ENCODE measurements at regions not wholly inside any gene's neighbourhood (a gene's known extent, or its start where the extent isn't known, plus 50 kb on each side); places are given as distances from the start of the nearest gene placed in this dataset.
"Not testable (repeated sequence)": the region's sequence is repeated elsewhere in the genome, so short reads cannot be mapped to it uniquely, and the experiment has no call there.

DNA sequence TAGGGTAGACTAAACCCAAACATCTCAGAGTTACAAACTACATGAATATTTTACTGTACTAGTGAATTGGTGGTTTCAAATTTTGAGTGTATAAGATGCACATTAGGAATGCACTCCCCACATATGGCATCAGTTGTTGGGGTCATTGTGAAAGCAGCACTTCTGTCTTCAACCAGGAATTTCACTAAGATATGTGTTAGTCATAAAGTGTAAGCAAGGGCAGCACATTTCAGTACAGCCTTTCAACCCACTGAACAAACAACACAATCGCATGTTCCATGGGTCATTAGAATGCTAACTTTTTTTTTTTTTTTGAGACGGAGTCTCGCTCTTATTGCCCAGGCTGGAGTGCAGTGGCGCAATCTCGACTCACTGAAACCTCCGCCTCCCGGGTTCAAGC is 164.1 kb upstream of the MAP2 start:
- DNase-seq = no peak
- H3K27me3 Mint-ChIP-seq (ENCODE audit: unreplicated experiment) = no peaks in the 10 kb centered on the region
- peaks cover 6% of the 10 kb centered on the region for H3K36me3 Mint-ChIP-seq (ENCODE audit: unreplicated experiment)
- no peak overlapping the region for H3K27ac Mint-ChIP-seq (ENCODE audit: unreplicated experiment)
- no peak for TF ChIP-seq CTCF (IDR thresholded peaks at IDR 0.05; ENCODE audit: partially characterized antibody, unreplicated experiment)
- no peaks in the 10 kb centered on the region for H3K4me1 Mint-ChIP-seq (ENCODE audit: low read depth, unreplicated experiment)
- no peak overlapping the region for H3K4me3 Mint-ChIP-seq (ENCODE audit: unreplicated experiment)
- no peaks in the 10 kb centered on the region for H3K9me3 Mint-ChIP-seq (ENCODE audit: unreplicated experiment)

DNA sequence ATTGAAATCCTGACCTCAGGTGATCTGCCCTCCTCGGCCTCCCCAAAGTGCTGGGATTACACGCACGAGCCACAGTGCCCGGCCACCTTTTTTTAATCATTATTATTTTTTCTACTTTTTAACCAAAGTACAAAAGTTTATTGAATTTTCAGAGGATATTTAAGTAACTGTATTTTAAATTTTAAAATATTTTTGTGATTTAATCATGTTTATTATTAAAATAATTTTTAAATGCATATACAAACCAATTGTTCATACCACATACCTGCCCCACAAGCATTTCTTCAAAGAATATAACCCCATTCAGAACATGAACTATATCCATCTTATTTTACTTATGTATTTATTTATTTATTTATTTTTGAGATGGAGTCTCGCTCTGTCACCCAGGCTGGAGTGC is 163.6 kb upstream of the MAP2 start:
- Mint-ChIP-seq H3K9me3 (ENCODE audit: unreplicated experiment) (peaks cover 2% of the 10 kb centered on the region), H3K27ac (ENCODE audit: unreplicated experiment) (no peak overlapping the region), H3K4me1 (ENCODE audit: low read depth, unreplicated experiment) (no peaks in the 10 kb centered on the region), H3K27me3 (ENCODE audit: unreplicated experiment) (no peaks in the 10 kb centered on the region), H3K4me3 (ENCODE audit: unreplicated experiment) (no peak overlapping the region), H3K36me3 (ENCODE audit: unreplicated experiment) (peaks cover 6% of the 10 kb centered on the region)
- DNase-seq = no peak
- no peak for TF ChIP-seq CTCF (IDR thresholded peaks at IDR 0.05; ENCODE audit: partially characterized antibody, unreplicated experiment)

GRCh38 chr2:209261366-209262053 is 162.3 kb upstream of the MAP2 start:
- not testable (repeated sequence) for H3K9me3 Mint-ChIP-seq (ENCODE audit: unreplicated experiment); H3K4me1 Mint-ChIP-seq (ENCODE audit: low read depth, unreplicated experiment); DNase-seq; H3K27ac Mint-ChIP-seq (ENCODE audit: unreplicated experiment); H3K27me3 Mint-ChIP-seq (ENCODE audit: unreplicated experiment); H3K4me3 Mint-ChIP-seq (ENCODE audit: unreplicated experiment); H3K36me3 Mint-ChIP-seq (ENCODE audit: unreplicated experiment)

DNA sequence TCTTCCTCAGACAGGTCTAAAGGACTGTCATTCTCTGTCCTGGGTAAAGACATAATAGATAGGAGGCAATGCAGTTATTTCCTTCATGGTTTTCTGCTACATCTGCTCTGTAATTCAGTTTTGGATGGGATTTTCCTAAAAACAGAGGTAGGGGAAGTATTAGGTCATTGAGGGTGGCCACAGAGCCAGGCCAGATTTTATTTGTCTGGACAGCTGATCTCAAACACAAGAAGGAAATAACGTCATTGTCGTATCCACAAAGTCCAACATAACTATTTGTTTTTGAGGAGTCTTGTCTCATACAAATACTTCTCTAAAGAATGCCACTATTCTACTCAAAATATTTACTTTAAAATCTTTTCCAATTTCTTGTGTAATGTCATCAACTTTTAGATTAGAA is 154.8 kb upstream of the MAP2 start:
- no peak for TF ChIP-seq CTCF (IDR thresholded peaks at IDR 0.05; ENCODE audit: partially characterized antibody, unreplicated experiment)
- Mint-ChIP-seq H3K27ac (ENCODE audit: unreplicated experiment) (no peak overlapping the region), H3K4me3 (ENCODE audit: unreplicated experiment) (no peak overlapping the region), H3K9me3 (ENCODE audit: unreplicated experiment) (peaks cover 8% of the 10 kb centered on the region), H3K27me3 (ENCODE audit: unreplicated experiment) (no peaks in the 10 kb centered on the region), H3K4me1 (ENCODE audit: low read depth, unreplicated experiment) (peaks cover 5% of the 10 kb centered on the region), H3K36me3 (ENCODE audit: unreplicated experiment) (no peaks in the 10 kb centered on the region)
- no peak for DNase-seq

GRCh38 chr2:209276000-209276399 is 147.8 kb upstream of the MAP2 start:
- Mint-ChIP-seq H3K36me3 (ENCODE audit: unreplicated experiment) (no peaks in the 10 kb centered on the region), H3K9me3 (ENCODE audit: unreplicated experiment) (no peaks in the 10 kb centered on the region), H3K4me3 (ENCODE audit: unreplicated experiment) (no peak overlapping the region), H3K27me3 (ENCODE audit: unreplicated experiment) (no peaks in the 10 kb centered on the region), H3K4me1 (ENCODE audit: low read depth, unreplicated experiment) (no peaks in the 10 kb centered on the region), H3K27ac (ENCODE audit: unreplicated experiment) (no peak overlapping the region)
- TF ChIP-seq CTCF (IDR thresholded peaks at IDR 0.05; ENCODE audit: partially characterized antibody, unreplicated experiment) = no peak
- DNase-seq = no peak
